GM19328 (cell line): ENCODE measurements at regions not wholly inside any gene's neighbourhood (a gene's known extent, or its start where the extent isn't known, plus 50 kb on each side); places are given as distances from the start of the nearest gene placed in this dataset.

Experiments used
- ATAC-seq: cut with Tn5 transposase; IDR thresholded peaks from one replicate; pipeline ENCODE4 v1.9.1; 2021; ENCODE audit warnings: mild to moderate bottlenecking, moderate library complexity; ENCODE audit not compliant: unreplicated experiment

- ATAC-seq = no peak
Measured at GRCh38 chr10:62453274-62453673, 79.1 kb downstream of the ZNF365 start.

- no peak for ATAC-seq
Measured at GRCh38 chr10:62454687-62455397, 80.7 kb downstream of the ZNF365 start.

- ATAC-seq = peak; percentile 95
Measured at GRCh38 chr10:62456611-62457101, 82.5 kb downstream of the ZNF365 start.

GRCh38 chr10:62457196-62457595, 83.0 kb downstream of the ZNF365 start:
- no peak for ATAC-seq

GRCh38 chr10:62457598-62457997, 83.4 kb downstream of the ZNF365 start:
- no peak for ATAC-seq

- no peak for ATAC-seq
Measured at GRCh38 chr10:62459072-62459471, 84.9 kb downstream of the ZNF365 start.

GRCh38 chr10:62459500-62459899, 85.3 kb downstream of the ZNF365 start:
- ATAC-seq = no peak

GRCh38 chr10:62460393-62460792, 86.2 kb downstream of the ZNF365 start:
- no peak for ATAC-seq

GRCh38 chr10:62461120-62461519, 87.0 kb downstream of the ZNF365 start:
- ATAC-seq = no peak

- no peak for ATAC-seq
Measured at GRCh38 chr10:62462461-62462860, 88.3 kb downstream of the ZNF365 start.

GRCh38 chr10:62463364-62463763, 89.2 kb downstream of the ZNF365 start:
- ATAC-seq = no peak

- no peak for ATAC-seq
Measured at GRCh38 chr10:62464308-62464707, 90.1 kb downstream of the ZNF365 start.

GRCh38 chr10:62466590-62466989, 92.4 kb downstream of the ZNF365 start:
- no peak for ATAC-seq

- ATAC-seq = no peak
Measured at GRCh38 chr10:62467527-62467926, 93.4 kb downstream of the ZNF365 start.

- ATAC-seq = no peak
Measured at GRCh38 chr10:62471711-62472110, 97.5 kb downstream of the ZNF365 start.

GRCh38 chr10:62473241-62473640, 99.1 kb downstream of the ZNF365 start:
- ATAC-seq = no peak

- no peak for ATAC-seq
Measured at GRCh38 chr10:62475551-62475950, 101.4 kb downstream of the ZNF365 start.

GRCh38 chr10:62479523-62479922, 105.4 kb downstream of the ZNF365 start:
- ATAC-seq = no peak

GRCh38 chr10:62480196-62480595, 106.0 kb downstream of the ZNF365 start:
- ATAC-seq = no peak

GRCh38 chr10:62482581-62482980, 108.4 kb downstream of the ZNF365 start:
- ATAC-seq = no peak

- no peak for ATAC-seq
Measured at GRCh38 chr10:62491597-62491996, 117.4 kb downstream of the ZNF365 start.

- ATAC-seq = no peak
Measured at GRCh38 chr10:62492012-62492869, 118.1 kb downstream of the ZNF365 start.
